GM18502 (cell line): ENCODE measurements at regions not wholly inside any gene's neighbourhood (a gene's known extent, or its start where the extent isn't known, plus 50 kb on each side); places are given as distances from the start of the nearest gene placed in this dataset.
"Not testable (repeated sequence)": the region's sequence is repeated elsewhere in the genome, so short reads cannot be mapped to it uniquely, and the experiment has no call there.

ENCODE experiments used
- ATAC-seq: cut with Tn5 transposase; IDR thresholded peaks from one replicate; pipeline ENCODE4 v1.9.1; 2021; ENCODE audit warnings: mild to moderate bottlenecking; ENCODE audit not compliant: unreplicated experiment, poor library complexity

GRCh38 chr1:83315446-83315845, 683.5 kb downstream of the TTLL7 start:
- ATAC-seq = not testable (repeated sequence)

GRCh38 chr1:83310161-83310560, 688.8 kb downstream of the TTLL7 start:
- ATAC-seq = not testable (repeated sequence)

- not testable (repeated sequence) for ATAC-seq
Measured at GRCh38 chr1:83309035-83309434, 689.9 kb downstream of the TTLL7 start.

- not testable (repeated sequence) for ATAC-seq
Measured at GRCh38 chr1:83306811-83307210, 692.1 kb downstream of the TTLL7 start.

- ATAC-seq = not testable (repeated sequence)
Measured at GRCh38 chr1:83295594-83295993, 703.3 kb downstream of the TTLL7 start.

GRCh38 chr1:83287391-83287790, 711.5 kb downstream of the TTLL7 start:
- not testable (repeated sequence) for ATAC-seq

- ATAC-seq = not testable (repeated sequence)
Measured at GRCh38 chr1:83274656-83275055, 724.3 kb downstream of the TTLL7 start.

GRCh38 chr1:83272484-83272883, 726.4 kb downstream of the TTLL7 start:
- not testable (repeated sequence) for ATAC-seq

GRCh38 chr1:83271834-83272233, 727.1 kb downstream of the TTLL7 start:
- not testable (repeated sequence) for ATAC-seq

GRCh38 chr1:83270801-83271200, 728.1 kb downstream of the TTLL7 start:
- peak; percentile 59 for ATAC-seq

GRCh38 chr1:83263808-83264207, 735.1 kb downstream of the TTLL7 start:
- ATAC-seq = not testable (repeated sequence)

- not testable (repeated sequence) for ATAC-seq
Measured at GRCh38 chr1:83251687-83252086, 747.2 kb downstream of the TTLL7 start.

- not testable (repeated sequence) for ATAC-seq
Measured at GRCh38 chr1:83246780-83247179, 752.2 kb downstream of the TTLL7 start.

- ATAC-seq = not testable (repeated sequence)
Measured at GRCh38 chr1:83244832-83245231, 754.1 kb downstream of the TTLL7 start.

- not testable (repeated sequence) for ATAC-seq
Measured at GRCh38 chr1:83239568-83239967, 759.4 kb downstream of the TTLL7 start.

GRCh38 chr1:83238654-83239053, 760.3 kb downstream of the TTLL7 start:
- not testable (repeated sequence) for ATAC-seq

- not testable (repeated sequence) for ATAC-seq
Measured at GRCh38 chr1:83219788-83220187, 779.1 kb downstream of the TTLL7 start.

GRCh38 chr1:83218036-83218716, 780.8 kb downstream of the TTLL7 start:
- ATAC-seq = not testable (repeated sequence)

- ATAC-seq = not testable (repeated sequence)
Measured at GRCh38 chr1:83214317-83214716, 784.6 kb downstream of the TTLL7 start.

GRCh38 chr1:83213648-83214047, 785.3 kb downstream of the TTLL7 start:
- not testable (repeated sequence) for ATAC-seq

- ATAC-seq = not testable (repeated sequence)
Measured at GRCh38 chr1:83212033-83212432, 786.9 kb downstream of the TTLL7 start.

- ATAC-seq = not testable (repeated sequence)
Measured at GRCh38 chr1:83208540-83208939, 790.4 kb downstream of the TTLL7 start.
